Prostate gland (tissue), 2 donors: ENCODE measurements at regions not wholly inside any gene's neighbourhood (a gene's known extent, or its start where the extent isn't known, plus 50 kb on each side); places are given as distances from the start of the nearest gene placed in this dataset.

Source experiments
- CTCF ChIP-seq, 4 experiments: fragments of 200-600 bp in 2 of 4; fragments of 450-650 bp in 2 of 4; sonication (generic) in 2 of 4; IDR thresholded peaks; 1 replicate in 3 of 4; 2 replicates in 1 of 4; pipeline ENCODE4 v1.5.1; 2016 to 2019; ENCODE audit warnings: antibody characterized with exemption in 4 of 4, mild to moderate bottlenecking in 2 of 4, moderate library complexity in 2 of 4
- POLR2AphosphoS5 ChIP-seq: sonication (generic); formaldehyde crosslinking; IDR thresholded peaks from one replicate; pipeline ENCODE4 v1.6.1; 2017; ENCODE audit warnings: antibody characterized with exemption

DNA sequence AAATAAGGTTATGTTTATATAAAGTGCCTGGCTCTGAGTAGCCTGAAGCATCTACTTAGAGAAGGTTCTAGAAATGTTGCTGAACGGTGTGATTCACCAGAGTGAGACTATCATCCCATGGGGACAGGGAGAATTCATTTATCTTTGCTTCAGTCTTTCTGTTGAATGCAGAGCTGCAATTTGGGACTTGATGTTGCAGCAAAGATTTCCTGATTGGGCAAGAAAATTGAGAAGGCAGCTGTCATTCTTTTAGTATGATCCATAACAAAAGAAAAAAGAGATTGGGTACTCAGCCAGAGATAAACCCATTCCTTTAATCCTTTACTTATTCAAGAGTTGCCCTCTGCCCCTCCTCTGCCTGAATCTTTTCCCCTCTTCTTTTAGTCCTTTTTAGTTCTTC lies 456.3 kb upstream of the WWC1 start:
- TF ChIP-seq CTCF (IDR thresholded peaks at IDR 0.05) = no peak
- no peak for TF ChIP-seq POLR2AphosphoS5
